ENCODE measurements at regions not wholly inside any gene's neighbourhood (a gene's known extent, or its start where the extent isn't known, plus 50 kb on each side); places are given as distances from the start of the nearest gene placed in this dataset.

DNA sequence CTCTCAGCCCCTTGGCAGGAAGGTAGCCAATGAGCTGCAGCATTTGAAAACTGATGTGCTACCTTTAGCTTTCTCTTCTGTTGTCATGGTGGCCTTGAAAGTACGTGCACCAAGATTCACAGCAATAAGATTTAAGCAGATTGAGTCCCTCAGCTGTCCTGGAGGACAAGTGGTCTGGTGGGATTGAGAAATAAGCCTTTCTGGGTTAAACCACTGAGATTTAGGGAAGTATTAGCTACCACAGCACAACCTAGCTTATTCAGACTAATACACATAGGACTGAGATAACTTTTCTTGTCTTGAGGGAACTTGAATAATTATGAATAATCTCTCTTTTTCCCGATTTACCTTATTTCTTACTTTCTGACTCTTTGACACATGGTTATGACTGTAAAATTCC is 324.0 kb downstream of the PTEN start:
- CTCF ChIA-PET: interaction anchor here (0.6 kb wide), 1 partner anchor 325 kb away, joined by 3 read pairs; no protein-coding TSS in a partner anchor
- no peaks in the 10 kb centered on the region for H3K36me3 ChIP-seq (ENCODE audit: control insufficient read depth, insufficient read depth, low read length)
- H3K9me3 ChIP-seq (ENCODE audit: control insufficient read depth, insufficient read depth, low read depth, low read length): no peaks in the 10 kb centered on the region
- no peak for TF ChIP-seq SIN3A (IDR thresholded peaks at IDR 0.05; ENCODE audit: borderline replicate concordance, insufficient read depth, low read depth, low read length)
- no peak for TF ChIP-seq REST (IDR thresholded peaks at IDR 0.05; ENCODE audit: insufficient read depth in 1 of 2, low read depth in 2 of 2, low read length in 1 of 2)
- no peak for TF ChIP-seq CTCF (IDR thresholded peaks at IDR 0.05)
- TF ChIP-seq POLR2AphosphoS5 (IDR thresholded peaks at IDR 0.05; ENCODE audit: low read depth, low read length): no peak
- TF ChIP-seq TCF7L2 (IDR thresholded peaks at IDR 0.05; ENCODE audit: low read depth, low read length): no peak
- no TSS peak for BruUV-seq (replicated peaks)
- in situ Hi-C loops (cut with HindIII; ENCODE audit: low pct_unique_long_range_greater_than_20kb, low sequenced_read_pairs): no loop called here
- no peak overlapping the region for H3K27ac ChIP-seq (ENCODE audit: low read length)
- DNase-seq (ENCODE audit: low read depth, low spot score) (no peak), ATAC-seq (no peak)
- no peaks in the 10 kb centered on the region for H3K4me1 ChIP-seq (ENCODE audit: control insufficient read depth, insufficient read depth, low read length)
- intact Hi-C loops (cut with micrococcal nuclease; ENCODE audit: unreplicated experiment): no loop called here
- H3K27me3 ChIP-seq (ENCODE audit: control insufficient read depth, insufficient read depth, low read length): peaks cover 2% of the 10 kb centered on the region; the same call in 1 of the 2 replicates
- H3K4me3 ChIP-seq (ENCODE audit: low read depth in 2 of 2, low read length in 2 of 2): no peak overlapping the region
- POLR2A ChIA-PET: no interaction called here

GRCh38 chr10:88190123-88190522 is 326.7 kb downstream of the PTEN start:
- in situ Hi-C loops (cut with HindIII; ENCODE audit: low pct_unique_long_range_greater_than_20kb, low sequenced_read_pairs): no loop called here
- no peak for DNase-seq (ENCODE audit: low read depth, low spot score)
- BruUV-seq (replicated peaks): no TSS peak
- H3K4me1 ChIP-seq (ENCODE audit: control insufficient read depth, insufficient read depth, low read length): no peaks in the 10 kb centered on the region
- H3K36me3 ChIP-seq (ENCODE audit: control insufficient read depth, insufficient read depth, low read length): no peaks in the 10 kb centered on the region
- ChIA-PET POLR2A (no interaction called here), CTCF (no interaction called here)
- peaks cover 2% of the 10 kb centered on the region; the same call in 1 of the 2 replicates for H3K27me3 ChIP-seq (ENCODE audit: control insufficient read depth, insufficient read depth, low read length)
- intact Hi-C loops (cut with micrococcal nuclease; ENCODE audit: unreplicated experiment): no loop called here
- no peaks in the 10 kb centered on the region for H3K9me3 ChIP-seq (ENCODE audit: control insufficient read depth, insufficient read depth, low read depth, low read length)
- H3K27ac ChIP-seq (ENCODE audit: low read length): no peak overlapping the region
- TF ChIP-seq REST (IDR thresholded peaks at IDR 0.05; ENCODE audit: insufficient read depth in 1 of 2, low read depth in 2 of 2, low read length in 1 of 2) (no peak), POLR2AphosphoS5 (IDR thresholded peaks at IDR 0.05; ENCODE audit: low read depth, low read length) (no peak), SIN3A (IDR thresholded peaks at IDR 0.05; ENCODE audit: borderline replicate concordance, insufficient read depth, low read depth, low read length) (no peak), CTCF (IDR thresholded peaks at IDR 0.05) (no peak), TCF7L2 (IDR thresholded peaks at IDR 0.05; ENCODE audit: low read depth, low read length) (no peak)
- H3K4me3 ChIP-seq (ENCODE audit: low read depth in 2 of 2, low read length in 2 of 2): no peak overlapping the region
- ATAC-seq: no peak

All from Panc1 (cell line).